A673 (cell line): ENCODE measurements at regions not wholly inside any gene's neighbourhood (a gene's known extent, or its start where the extent isn't known, plus 50 kb on each side); places are given as distances from the start of the nearest gene placed in this dataset.

ENCODE experiments used
- BruUV-seq: library from RNA; stranded (reverse); fragments of 400-500 nt; replicated peaks from 2 replicates; lab custom pipeline; 2021; lab: Mats Ljungman, UMichigan
- CTCF ChIA-PET: fragments of 300-600 bp; sonication (Branson Sonifier 250); formaldehyde crosslinking; loops from one replicate; lab custom pipeline; 2022; ENCODE audit warnings: antibody characterized with exemption; lab: Charles Lee
- POLR2A ChIA-PET: fragments of 300-600 bp; sonication (Branson Sonifier 250); formaldehyde crosslinking; loops from one replicate; lab custom pipeline; 2022; ENCODE audit warnings: antibody characterized with exemption; ENCODE audit not compliant: low non-redundant PET; lab: Charles Lee
- DNase-seq: peaks from one replicate; pipeline ENCODE4 v3.0.0-alpha.2; 2015; ENCODE audit warnings: low spot score
- H3K27ac ChIP-seq: fragments of 200-600 bp; sonication (generic); 2 replicates; pipeline ENCODE4 v1.5.1; 2016; ENCODE audit warnings: mixed run types, low read depth, mild to moderate bottlenecking, mixed read lengths, antibody characterized with exemption, low read length; ENCODE audit not compliant: poor library complexity, severe bottlenecking
- H3K27me3 ChIP-seq: fragments of 200-600 bp; sonication (generic); replicated peaks from 2 replicates; pipeline ENCODE4 v1.6.1; 2017; ENCODE audit warnings: mixed run types, low read depth, mild to moderate bottlenecking, mixed read lengths, antibody characterized with exemption, low read length; ENCODE audit not compliant: insufficient read depth, poor library complexity
- H3K36me3 ChIP-seq: fragments of 200-600 bp; sonication (generic); 2 replicates; pipeline ENCODE4 v1.6.1; 2016; ENCODE audit warnings: mixed run types, mild to moderate bottlenecking, mixed read lengths, antibody characterized with exemption, low read length; ENCODE audit not compliant: insufficient read depth, poor library complexity, severe bottlenecking
- H3K4me1 ChIP-seq: fragments of 200-600 bp; sonication (generic); 2 replicates; pipeline ENCODE4 v1.6.1; 2017; ENCODE audit warnings: mixed run types, mild to moderate bottlenecking, mixed read lengths, antibody characterized with exemption, low read length; ENCODE audit not compliant: insufficient read depth, poor library complexity, severe bottlenecking
- H3K4me3 ChIP-seq: fragments of 200-600 bp; sonication (generic); 2 replicates; pipeline ENCODE4 v1.5.1; 2016; ENCODE audit warnings: low read depth, mixed run types, mild to moderate bottlenecking, mixed read lengths, low read length; ENCODE audit not compliant: poor library complexity, severe bottlenecking
- H3K9me3 ChIP-seq: fragments of 200-600 bp; sonication (generic); 2 replicates; pipeline ENCODE4 v1.6.1; 2016; ENCODE audit warnings: mixed run types, low read depth, mild to moderate bottlenecking, mixed read lengths, antibody characterized with exemption, low read length; ENCODE audit not compliant: poor library complexity, severe bottlenecking
- CTCF ChIP-seq: fragments of 300-800, 200-600 bp; sonication (generic); conservative IDR thresholded peaks from 2 replicates; pipeline ENCODE4 v1.5.1; 2017; ENCODE audit warnings: low read depth, mild to moderate bottlenecking, antibody characterized with exemption, low read length, moderate library complexity, mixed read lengths
- EZH2 ChIP-seq: fragments of 200-600 bp; sonication (generic); IDR thresholded peaks from 2 replicates; pipeline ENCODE4 v1.6.1; 2017; ENCODE audit warnings: borderline replicate concordance, low read depth, mild to moderate bottlenecking, mixed read lengths, antibody characterized with exemption, low read length; ENCODE audit not compliant: poor library complexity, severe bottlenecking
- intact Hi-C: fragments of 100-400 bp; cut with micrococcal nuclease; formaldehyde crosslinking; loops from one replicate; pipeline ENCODE4 v1.10.0; 2022; ENCODE audit not compliant: unreplicated experiment

DNA sequence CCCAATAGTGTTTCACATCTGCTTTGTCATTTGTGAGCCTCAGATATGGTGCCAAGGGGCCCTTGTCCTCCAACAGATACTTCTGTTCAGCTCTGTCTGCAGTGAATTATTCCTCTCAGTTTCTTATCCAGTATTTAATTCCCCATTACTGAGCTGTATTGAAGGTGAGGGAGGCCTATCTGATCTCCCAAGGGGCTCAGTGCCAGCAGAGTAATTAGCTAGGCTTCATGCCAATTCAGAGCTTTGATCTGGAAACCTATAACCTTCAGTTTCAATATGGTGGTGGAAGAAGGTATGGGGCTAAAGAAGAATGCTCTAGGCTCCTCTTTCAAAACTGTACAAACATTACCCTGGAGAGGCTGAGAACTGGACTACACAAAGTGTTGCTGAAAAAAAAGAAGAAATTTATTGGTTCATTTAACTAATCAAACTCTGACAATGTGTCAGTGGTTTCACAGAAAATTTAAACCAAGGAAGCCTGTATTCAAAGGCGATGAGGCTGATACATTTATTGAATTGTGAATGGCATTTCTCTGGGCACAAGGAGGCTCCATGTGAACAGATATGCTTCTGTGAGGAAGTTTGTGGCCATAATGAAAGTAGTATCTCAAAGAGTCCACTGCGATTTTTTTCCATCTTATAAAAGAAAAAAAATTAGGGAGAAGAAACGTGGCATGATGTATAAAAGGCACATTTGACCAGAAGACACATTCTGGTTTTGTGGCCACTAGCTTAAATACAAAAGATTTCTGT lies 397.8 kb downstream of the TLE4 start:
- DNase-seq = no peak
- Histone ChIP-seq H3K4me3 (no peak overlapping the region), H3K27ac (no peak overlapping the region), H3K36me3 (no peaks in the 10 kb centered on the region), H3K9me3 (no peaks in the 10 kb centered on the region), H3K4me1 (no peaks in the 10 kb centered on the region), H3K27me3 (peaks cover 2% of the 10 kb centered on the region)
- no peak for TF ChIP-seq CTCF
- no peak for TF ChIP-seq EZH2
- intact Hi-C loops = no loop called here
- ChIA-PET CTCF (no interaction called here), POLR2A (no interaction called here)
- BruUV-seq = no TSS peak

GRCh38 chr9:79968533-79968932 lies 396.8 kb downstream of the TLE4 start:
- Histone ChIP-seq H3K4me3 (no peak overlapping the region), H3K27ac (no peak overlapping the region), H3K36me3 (no peaks in the 10 kb centered on the region), H3K9me3 (no peaks in the 10 kb centered on the region), H3K4me1 (no peaks in the 10 kb centered on the region), H3K27me3 (peaks cover 7% of the 10 kb centered on the region)
- TF ChIP-seq CTCF (no peak), EZH2 (no peak)
- DNase-seq = no peak
- intact Hi-C loops = no loop called here
- ChIA-PET CTCF (no interaction called here), POLR2A (no interaction called here)
- no TSS peak for BruUV-seq

GRCh38 chr9:79962836-79963235 lies 391.1 kb downstream of the TLE4 start:
- no peak for TF ChIP-seq EZH2
- no TSS peak for BruUV-seq
- ChIA-PET CTCF (no interaction called here), POLR2A (no interaction called here)
- DNase-seq = no peak
- Histone ChIP-seq H3K4me1 (no peaks in the 10 kb centered on the region), H3K27ac (no peak overlapping the region), H3K36me3 (no peaks in the 10 kb centered on the region), H3K9me3 (no peaks in the 10 kb centered on the region), H3K27me3 (peaks cover 28% of the 10 kb centered on the region), H3K4me3 (no peak overlapping the region)
- intact Hi-C loops = no loop called here

DNA sequence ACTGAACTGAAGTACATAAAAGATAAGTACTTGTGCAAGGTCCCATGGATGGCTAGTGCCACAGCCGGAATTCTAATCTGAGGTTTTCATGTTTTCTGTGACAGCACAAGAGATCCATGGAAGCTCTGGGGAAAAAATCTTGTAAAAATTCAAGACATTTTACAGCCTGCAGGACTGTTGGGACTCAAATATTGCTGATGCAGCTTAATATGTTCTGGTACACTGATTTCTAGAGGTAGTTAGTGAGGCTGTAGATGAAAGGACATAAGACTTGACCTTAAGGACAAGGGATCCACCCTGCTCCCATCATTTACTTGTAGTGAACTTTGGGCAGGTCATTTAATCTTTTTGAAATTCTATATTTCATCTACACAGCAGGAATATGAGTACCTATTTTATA lies 390.4 kb downstream of the TLE4 start:
- Histone ChIP-seq H3K36me3 (no peaks in the 10 kb centered on the region), H3K27me3 (peaks cover 28% of the 10 kb centered on the region), H3K4me1 (no peaks in the 10 kb centered on the region), H3K9me3 (no peaks in the 10 kb centered on the region), H3K27ac (no peak overlapping the region), H3K4me3 (no peak overlapping the region)
- no peak for TF ChIP-seq CTCF
- TF ChIP-seq EZH2 = no peak
- no TSS peak for BruUV-seq
- ChIA-PET CTCF (no interaction called here), POLR2A (no interaction called here)
- intact Hi-C loops = no loop called here
- DNase-seq = no peak
